IMR-90 (cell line): ENCODE measurements at regions not wholly inside any gene's neighbourhood (a gene's known extent, or its start where the extent isn't known, plus 50 kb on each side); places are given as distances from the start of the nearest gene placed in this dataset.

Experiments
- ATAC-seq: fragments of 200-7000 bp; cut with Tn5 transposase; 2 replicates; pipeline ENCODE4 v1.9.1; 2020; ENCODE audit warnings: low read depth, mild to moderate bottlenecking, moderate library complexity
- BruUV-seq: library from RNA; stranded (reverse); fragments of 400-500 nt; replicated peaks from 2 replicates; lab custom pipeline; 2021; lab: Mats Ljungman, UMichigan
- CTCF ChIA-PET: fragments of 300-600 bp; formaldehyde crosslinking; extraction: SDS; loops from one replicate; lab custom pipeline; 2021; ENCODE audit warnings: antibody characterized with exemption; lab: Yijun Ruan, JAX
- POLR2A ChIA-PET: fragments of 300-600 bp; sonication (Branson Sonifier 250); formaldehyde crosslinking; loops from one replicate; lab custom pipeline; 2022; ENCODE audit warnings: antibody characterized with exemption; ENCODE audit not compliant: unreplicated experiment; lab: Charles Lee
- DNase-seq: peaks from one replicate; pipeline ENCODE4 v3.0.0; 2013
- H2AFZ ChIP-seq: replicated peaks from 2 replicates; pipeline ENCODE3; 2013; ENCODE audit warnings: low read length, mild to moderate bottlenecking; ENCODE audit not compliant: poor library complexity
- H2AK5ac ChIP-seq: 2 replicates; pipeline ENCODE4 v1.6.1; 2013; ENCODE audit warnings: low read depth, low read length, inconsistent platforms
- H2AK9ac ChIP-seq: replicated peaks from 2 replicates; pipeline ENCODE3; 2013; ENCODE audit warnings: mild to moderate bottlenecking, low read depth, low read length, moderate library complexity; ENCODE audit not compliant: poor library complexity
- H2BK120ac ChIP-seq: 2 replicates; pipeline ENCODE4 v1.6.1; 2013; ENCODE audit warnings: low read depth, low read length, inconsistent platforms
- H2BK15ac ChIP-seq: 3 replicates; pipeline ENCODE4 v1.6.1; 2013; ENCODE audit warnings: low read depth, low read length, inconsistent platforms
- H2BK20ac ChIP-seq: 2 replicates; pipeline ENCODE4 v1.6.1; 2013; ENCODE audit warnings: low read depth, mild to moderate bottlenecking, inconsistent platforms, low read length, moderate library complexity
- H2BK5ac ChIP-seq: 2 replicates; pipeline ENCODE4 v1.6.1; 2013; ENCODE audit warnings: mild to moderate bottlenecking, low read depth, low read length, inconsistent platforms; ENCODE audit not compliant: poor library complexity, severe bottlenecking
- H3K14ac ChIP-seq: replicated peaks from 2 replicates; pipeline ENCODE4 v1.6.1; 2013; ENCODE audit warnings: low read depth, low read length, inconsistent platforms
- H3K18ac ChIP-seq: 2 replicates; pipeline ENCODE4 v1.6.1; 2013; ENCODE audit warnings: low read depth, low read length, control low read depth
- H3K23ac ChIP-seq: 2 replicates; pipeline ENCODE4 v1.6.1; 2013; ENCODE audit warnings: low read depth, low read length, inconsistent platforms
- H3K27ac ChIP-seq: 2 replicates; pipeline ENCODE4 v1.5.1; 2013; ENCODE audit warnings: mild to moderate bottlenecking, control low read depth, low read length; ENCODE audit not compliant: insufficient read depth
- H3K27me3 ChIP-seq: 2 replicates; pipeline ENCODE4 v1.6.1; 2013; ENCODE audit warnings: low read length; ENCODE audit not compliant: control insufficient read depth, insufficient read depth
- H3K36me3 ChIP-seq: 2 replicates; pipeline ENCODE4 v1.6.1; 2013; ENCODE audit warnings: low read length, mixed read lengths; ENCODE audit not compliant: control insufficient read depth, insufficient read depth
- H3K4ac ChIP-seq: 2 replicates; pipeline ENCODE4 v1.6.1; 2013; ENCODE audit warnings: low read depth, low read length, inconsistent platforms
- H3K4me1 ChIP-seq: 2 replicates; pipeline ENCODE4 v1.6.1; 2013; ENCODE audit warnings: low read length, mixed read lengths; ENCODE audit not compliant: control insufficient read depth, insufficient read depth
- H3K4me2 ChIP-seq: 2 replicates; pipeline ENCODE4 v1.6.1; 2013; ENCODE audit warnings: low read depth, mild to moderate bottlenecking, control low read depth, low read length, moderate library complexity
- H3K4me3 ChIP-seq: 2 replicates; pipeline ENCODE4 v1.5.1; 2013; ENCODE audit warnings: low read depth, mild to moderate bottlenecking, control low read depth, low read length, moderate library complexity; ENCODE audit not compliant: insufficient read depth
- H3K56ac ChIP-seq: 2 replicates; pipeline ENCODE4 v1.6.1; 2013; ENCODE audit warnings: low read length, inconsistent platforms; ENCODE audit not compliant: insufficient read depth; ENCODE audit errors: extremely low read depth
- H3K79me1 ChIP-seq, 2 experiments: 2 replicates each; pipeline ENCODE4 v1.6.1; 2013; ENCODE audit warnings: low read length in 2 of 2, inconsistent platforms in 1 of 2, low read depth in 1 of 2
- H3K9ac ChIP-seq: 2 replicates; pipeline ENCODE4 v1.6.1; 2013; ENCODE audit warnings: low read depth, low read length, control low read depth
- H3K9me1 ChIP-seq: 2 replicates; pipeline ENCODE4 v1.6.1; 2013; ENCODE audit warnings: low read length, inconsistent platforms; ENCODE audit not compliant: insufficient read depth
- H3K9me3 ChIP-seq: 2 replicates; pipeline ENCODE4 v1.6.1; 2013; ENCODE audit warnings: low read length; ENCODE audit not compliant: control insufficient read depth, insufficient read depth
- H4K20me1 ChIP-seq: 2 replicates; pipeline ENCODE4 v1.6.1; 2013; ENCODE audit warnings: low read length, inconsistent platforms; ENCODE audit not compliant: insufficient read depth
- H4K5ac ChIP-seq: 2 replicates; pipeline ENCODE4 v1.6.1; 2013; ENCODE audit warnings: mild to moderate bottlenecking, low read depth, low read length, control low read depth
- H4K8ac ChIP-seq, 2 experiments: 2 replicates each; pipeline ENCODE4 v1.6.1; 2013; ENCODE audit warnings: low read depth in 2 of 2, low read length in 2 of 2, control low read depth in 1 of 2, inconsistent platforms in 1 of 2
- H4K91ac ChIP-seq: 2 replicates; pipeline ENCODE4 v1.6.1; 2013; ENCODE audit warnings: low read depth, low read length, inconsistent platforms; ENCODE audit not compliant: insufficient read depth
- CEBPB ChIP-seq: IDR thresholded peaks from 2 replicates; pipeline ENCODE4 v1.6.1; 2012; ENCODE audit warnings: low read depth, low read length, improper control_type of control experiment
- CHD1 ChIP-seq: IDR thresholded peaks from 2 replicates; pipeline ENCODE4 v1.6.1; 2012; ENCODE audit warnings: low read depth, low read length, improper control_type of control experiment
- FOS ChIP-seq: fragments of 150-350 bp; IDR thresholded peaks from 2 replicates; pipeline ENCODE4 v1.6.1; 2016; ENCODE audit warnings: low read depth, low read length
- MAFK ChIP-seq: IDR thresholded peaks from 2 replicates; pipeline ENCODE4 v1.6.1; 2012; ENCODE audit warnings: low read depth, low read length, improper control_type of control experiment
- NFE2L2 ChIP-seq: fragments of 150-350 bp; IDR thresholded peaks from 2 replicates; pipeline ENCODE4 v1.6.1; 2016; ENCODE audit warnings: low read depth, mild to moderate bottlenecking, low read length
- POLR2A ChIP-seq: IDR thresholded peaks from 2 replicates; pipeline ENCODE4 v1.6.1; 2012; ENCODE audit warnings: mild to moderate bottlenecking, low read depth, low read length
- RAD21 ChIP-seq: IDR thresholded peaks from 2 replicates; pipeline ENCODE4 v1.6.1; 2012; ENCODE audit warnings: low read length, improper control_type of control experiment
- RCOR1 ChIP-seq: IDR thresholded peaks from 2 replicates; pipeline ENCODE4 v1.6.1; 2012; ENCODE audit warnings: mild to moderate bottlenecking, low read length, improper control_type of control experiment; ENCODE audit not compliant: insufficient replicate concordance
- RFX5 ChIP-seq: IDR thresholded peaks from 2 replicates; pipeline ENCODE4 v1.8.0; 2012; ENCODE audit warnings: low read depth, mild to moderate bottlenecking, low read length, moderate library complexity
- SMC3 ChIP-seq: fragments of 150-350 bp; IDR thresholded peaks from 2 replicates; pipeline ENCODE4 v1.6.1; 2016; ENCODE audit warnings: low read depth, mild to moderate bottlenecking, antibody characterized with exemption, low read length, moderate library complexity
- WGBS, 2 experiments: methylation state at CpG; one replicate each; pipeline versions ENCODE4 v1.1.5 to v1.1.7; 2013; ENCODE audit warnings: missing lambda C conversion rate in 2 of 2; ENCODE audit not compliant: insufficient read length in 1 of 2; ENCODE audit errors: extremely low coverage in 2 of 2; 5-methylcytosine and 5-hydroxymethylcytosine counted together
- dilution Hi-C: fragments of 300-500 bp; cut with HindIII; formaldehyde crosslinking; loops from one replicate; pipeline ENCODE4 v1.14.3; 2018; ENCODE audit warnings: low sequenced_read_pairs; ENCODE audit not compliant: unreplicated experiment
- in situ Hi-C: fragments of 300-500 bp; cut with MboI; formaldehyde crosslinking; loops from 3 replicates; pipeline ENCODE4 v1.14.3; 2019; ENCODE audit warnings: low sequenced_read_pairs, inconsistent platforms, mixed read lengths
- intact Hi-C: fragments of 100-400 bp; cut with micrococcal nuclease; formaldehyde crosslinking; loops from 2 replicates; pipeline ENCODE4 v1.10.0; 2022
- TF ChIP-seq, protein P1 (sequence below): conservative IDR thresholded peaks from 2 replicates; pipeline ENCODE4 v1.5.1; 2012; ENCODE audit warnings: mild to moderate bottlenecking, low read depth, low read length, improper control_type of control experiment
- TF ChIP-seq, protein P2 (sequence below): fragments of 150-350 bp; IDR thresholded peaks from 2 replicates; pipeline ENCODE4 v1.6.1; 2016; ENCODE audit warnings: low read depth, mild to moderate bottlenecking, low read length, moderate library complexity, borderline replicate concordance
- TF ChIP-seq, protein P3 (sequence below): fragments of 150-350 bp; IDR thresholded peaks from 2 replicates; pipeline ENCODE4 v1.6.1; 2017; ENCODE audit warnings: mild to moderate bottlenecking, antibody characterized with exemption, low read length, low read depth

DNA sequence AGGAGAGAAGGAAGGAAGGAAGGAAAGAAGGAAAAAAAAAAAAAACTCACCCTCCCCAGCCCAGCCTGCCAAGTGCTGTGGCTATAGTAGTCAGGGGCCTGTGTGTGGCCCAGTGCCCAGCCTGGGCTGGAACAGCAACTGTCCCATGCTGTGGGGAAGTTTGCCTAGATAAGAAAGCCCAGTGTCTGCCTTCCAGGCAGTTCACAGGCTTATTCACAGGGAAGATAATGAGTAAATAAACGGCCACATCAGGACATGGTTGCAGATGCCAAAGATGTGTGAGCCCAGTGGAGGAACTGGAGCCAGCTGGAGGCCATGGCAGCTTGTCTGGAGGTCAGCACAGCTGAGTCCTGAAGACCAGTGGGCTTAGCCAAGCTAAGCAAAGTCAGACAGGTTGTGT is 132.4 kb upstream of the FOXK1 start:
- H4K20me1 ChIP-seq: no peaks in the 10 kb centered on the region
- dilution Hi-C loops (no loop called here), intact Hi-C loops (no loop called here), in situ Hi-C loops (no loop called here)
- no peak overlapping the region for H4K8ac ChIP-seq
- no peak overlapping the region for H3K4ac ChIP-seq
- no peak overlapping the region for H2BK20ac ChIP-seq
- no peak overlapping the region for H3K4me3 ChIP-seq
- H2BK5ac ChIP-seq: no peak overlapping the region
- 0% methylated on average over 1 of the region's 1 CpG; no CpG with 5 or more reads in 1 of the 2 experiments for WGBS, 2 experiments
- no TSS peak for BruUV-seq
- POLR2A ChIA-PET: no interaction called here
- H3K9me3 ChIP-seq: peaks cover 23% of the 10 kb centered on the region
- no peaks in the 10 kb centered on the region for H3K36me3 ChIP-seq
- H2AK9ac ChIP-seq: no peak overlapping the region
- no peak overlapping the region for H3K18ac ChIP-seq
- TF ChIP-seq MAFK (no peak), FOS (no peak), POLR2A (no peak), RFX5 (no peak), RAD21 (no peak), NFE2L2 (no peak), SMC3 (no peak), CHD1 (no peak), CEBPB (no peak), RCOR1 (no peak)
- TF ChIP-seq, protein P1, sequence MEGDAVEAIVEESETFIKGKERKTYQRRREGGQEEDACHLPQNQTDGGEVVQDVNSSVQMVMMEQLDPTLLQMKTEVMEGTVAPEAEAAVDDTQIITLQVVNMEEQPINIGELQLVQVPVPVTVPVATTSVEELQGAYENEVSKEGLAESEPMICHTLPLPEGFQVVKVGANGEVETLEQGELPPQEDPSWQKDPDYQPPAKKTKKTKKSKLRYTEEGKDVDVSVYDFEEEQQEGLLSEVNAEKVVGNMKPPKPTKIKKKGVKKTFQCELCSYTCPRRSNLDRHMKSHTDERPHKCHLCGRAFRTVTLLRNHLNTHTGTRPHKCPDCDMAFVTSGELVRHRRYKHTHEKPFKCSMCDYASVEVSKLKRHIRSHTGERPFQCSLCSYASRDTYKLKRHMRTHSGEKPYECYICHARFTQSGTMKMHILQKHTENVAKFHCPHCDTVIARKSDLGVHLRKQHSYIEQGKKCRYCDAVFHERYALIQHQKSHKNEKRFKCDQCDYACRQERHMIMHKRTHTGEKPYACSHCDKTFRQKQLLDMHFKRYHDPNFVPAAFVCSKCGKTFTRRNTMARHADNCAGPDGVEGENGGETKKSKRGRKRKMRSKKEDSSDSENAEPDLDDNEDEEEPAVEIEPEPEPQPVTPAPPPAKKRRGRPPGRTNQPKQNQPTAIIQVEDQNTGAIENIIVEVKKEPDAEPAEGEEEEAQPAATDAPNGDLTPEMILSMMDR: no peak
- TF ChIP-seq, protein P2, sequence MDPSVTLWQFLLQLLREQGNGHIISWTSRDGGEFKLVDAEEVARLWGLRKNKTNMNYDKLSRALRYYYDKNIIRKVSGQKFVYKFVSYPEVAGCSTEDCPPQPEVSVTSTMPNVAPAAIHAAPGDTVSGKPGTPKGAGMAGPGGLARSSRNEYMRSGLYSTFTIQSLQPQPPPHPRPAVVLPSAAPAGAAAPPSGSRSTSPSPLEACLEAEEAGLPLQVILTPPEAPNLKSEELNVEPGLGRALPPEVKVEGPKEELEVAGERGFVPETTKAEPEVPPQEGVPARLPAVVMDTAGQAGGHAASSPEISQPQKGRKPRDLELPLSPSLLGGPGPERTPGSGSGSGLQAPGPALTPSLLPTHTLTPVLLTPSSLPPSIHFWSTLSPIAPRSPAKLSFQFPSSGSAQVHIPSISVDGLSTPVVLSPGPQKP: no peak
- TF ChIP-seq, protein P3, sequence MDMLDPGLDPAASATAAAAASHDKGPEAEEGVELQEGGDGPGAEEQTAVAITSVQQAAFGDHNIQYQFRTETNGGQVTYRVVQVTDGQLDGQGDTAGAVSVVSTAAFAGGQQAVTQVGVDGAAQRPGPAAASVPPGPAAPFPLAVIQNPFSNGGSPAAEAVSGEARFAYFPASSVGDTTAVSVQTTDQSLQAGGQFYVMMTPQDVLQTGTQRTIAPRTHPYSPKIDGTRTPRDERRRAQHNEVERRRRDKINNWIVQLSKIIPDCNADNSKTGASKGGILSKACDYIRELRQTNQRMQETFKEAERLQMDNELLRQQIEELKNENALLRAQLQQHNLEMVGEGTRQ: no peak
- no peak overlapping the region for H3K56ac ChIP-seq
- no peak overlapping the region for H3K14ac ChIP-seq
- no peak overlapping the region for H3K9ac ChIP-seq
- H3K4me2 ChIP-seq: no peak overlapping the region
- no peak overlapping the region for H2BK120ac ChIP-seq
- no peak overlapping the region for H2AK5ac ChIP-seq
- no peak overlapping the region for H2AFZ ChIP-seq
- H3K4me1 ChIP-seq: no peaks in the 10 kb centered on the region
- H4K5ac ChIP-seq: no peak overlapping the region
- DNase-seq (no peak), ATAC-seq (no peak)
- H3K79me1 ChIP-seq: no peaks in the 10 kb centered on the region
- H3K27me3 ChIP-seq: no peaks in the 10 kb centered on the region
- H3K23ac ChIP-seq: no peak overlapping the region
- H2BK15ac ChIP-seq: no peak overlapping the region
- H3K27ac ChIP-seq: no peak overlapping the region
- CTCF ChIA-PET: no interaction called here
- no peaks in the 10 kb centered on the region for H3K9me1 ChIP-seq
- H4K91ac ChIP-seq: no peak overlapping the region
